A172 (cell line): ENCODE measurements at regions not wholly inside any gene's neighbourhood (a gene's known extent, or its start where the extent isn't known, plus 50 kb on each side); places are given as distances from the start of the nearest gene placed in this dataset.
A peak's percentile ranks its signal among the peaks of the same experiment; 100 is the strongest.
"Not testable (repeated sequence)": the region's sequence is repeated elsewhere in the genome, so short reads cannot be mapped to it uniquely, and the experiment has no call there.

ENCODE experiments used
- DNase-seq: peaks from one replicate; pipeline ENCODE4 v3.0.0-alpha.2; 2015; ENCODE audit warnings: low spot score

DNA sequence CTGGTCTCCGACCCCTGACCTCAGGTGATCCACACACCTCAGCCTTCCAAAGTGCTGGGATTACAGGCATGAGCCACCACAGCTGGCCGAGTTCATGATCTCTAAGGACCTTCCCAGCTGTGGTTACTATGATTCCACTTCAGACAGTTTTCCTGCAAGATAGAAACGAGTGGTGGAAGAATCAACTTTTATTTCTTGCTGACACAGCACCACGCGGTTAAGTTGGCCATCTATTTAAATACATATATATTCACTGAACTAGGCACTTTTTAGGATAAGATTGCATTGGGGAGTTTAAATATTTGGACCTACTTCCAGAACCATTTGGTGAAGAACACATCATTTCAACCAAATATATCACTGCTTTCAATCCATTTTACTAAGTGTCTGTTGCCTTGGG is 213.4 kb downstream of the TBX5 start:
- no peak for DNase-seq

DNA sequence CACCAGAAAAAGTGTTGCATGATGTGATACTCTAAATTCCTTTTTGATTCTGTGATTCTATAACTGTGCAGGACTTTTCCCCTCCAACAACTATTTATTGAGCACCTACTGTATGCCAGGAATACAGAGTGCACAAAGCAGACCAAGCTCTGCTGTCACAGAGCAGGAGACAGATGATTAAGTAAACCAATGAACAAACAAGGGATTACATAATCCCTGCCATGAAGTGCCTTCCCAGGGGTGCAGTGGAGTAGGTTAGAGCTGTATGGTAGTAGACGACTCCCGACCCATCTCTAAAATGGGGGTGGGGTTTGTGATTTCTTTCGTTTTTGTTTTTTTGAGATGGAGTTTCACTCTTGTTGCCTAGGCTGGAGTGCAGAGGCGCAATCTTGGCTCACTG is 213.9 kb downstream of the TBX5 start:
- no peak for DNase-seq

DNA sequence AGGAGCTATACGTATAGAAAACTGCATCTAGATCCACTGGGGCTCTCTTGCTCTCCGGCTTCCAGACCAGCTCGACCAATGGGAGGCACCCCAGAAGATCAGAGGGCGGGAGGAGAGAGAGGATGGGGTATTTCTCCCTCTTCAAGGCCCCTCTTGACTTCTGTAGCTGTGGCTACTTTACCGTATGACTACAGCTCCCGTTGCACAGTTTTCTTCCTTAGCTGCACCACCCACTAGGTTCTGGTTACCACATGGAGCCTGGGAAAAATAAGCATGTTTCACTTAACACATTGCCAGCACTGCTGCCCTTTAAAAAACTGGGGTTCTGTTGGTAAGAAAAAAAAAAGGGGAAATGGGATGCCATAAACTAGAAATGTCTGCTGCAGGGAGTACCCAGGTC is 214.4 kb downstream of the TBX5 start:
- no peak for DNase-seq

- DNase-seq: no peak
Measured at GRCh38 chr12:114190971-114191370, 215.0 kb downstream of the TBX5 start.

DNA sequence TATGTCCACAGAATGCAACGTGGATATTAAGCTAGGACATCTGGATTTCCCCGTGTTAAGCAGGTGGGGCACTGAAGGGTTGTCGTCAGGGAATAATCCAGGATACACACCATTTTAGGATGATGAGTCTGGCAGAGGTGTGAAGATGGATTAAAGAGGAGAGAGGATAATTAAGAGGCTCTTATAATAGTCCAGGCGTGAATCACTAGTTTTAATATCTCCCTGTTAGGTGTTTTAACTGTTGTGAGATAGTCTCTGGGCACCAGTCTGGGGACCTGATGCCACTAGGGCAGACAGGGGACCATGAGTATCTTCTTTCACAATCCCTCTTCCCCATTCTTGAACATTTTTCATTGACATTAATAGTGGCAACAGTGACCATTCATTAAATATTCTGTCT is 216.7 kb downstream of the TBX5 start:
- DNase-seq: no peak

GRCh38 chr12:114186241-114187002 is 219.5 kb downstream of the TBX5 start:
- no peak for DNase-seq

GRCh38 chr12:114185036-114185435 is 218.9 kb upstream of the RBM19 start:
- no peak for DNase-seq

DNA sequence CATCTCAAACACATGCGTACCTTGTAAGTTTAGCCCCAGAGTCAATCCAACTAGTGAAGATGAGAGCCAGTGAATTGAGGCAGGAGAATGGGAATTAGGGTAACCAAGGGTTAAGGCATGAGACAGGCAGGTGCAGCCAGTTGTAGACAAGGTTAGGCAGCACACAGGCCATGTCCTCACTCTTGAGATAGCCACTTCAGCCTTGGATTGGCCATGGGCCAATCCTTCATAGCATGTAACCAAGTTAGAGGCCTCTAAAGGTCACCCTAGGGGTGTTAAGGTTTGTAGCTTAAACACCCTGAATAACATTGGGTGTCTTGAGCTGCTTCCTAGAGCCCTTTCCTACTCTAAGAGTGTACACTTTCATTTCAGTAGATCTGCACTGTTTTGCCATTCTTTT is 208.2 kb upstream of the RBM19 start:
- DNase-seq: no peak

- DNase-seq: no peak
Measured at GRCh38 chr12:114172135-114172534, 206.0 kb upstream of the RBM19 start.

DNA sequence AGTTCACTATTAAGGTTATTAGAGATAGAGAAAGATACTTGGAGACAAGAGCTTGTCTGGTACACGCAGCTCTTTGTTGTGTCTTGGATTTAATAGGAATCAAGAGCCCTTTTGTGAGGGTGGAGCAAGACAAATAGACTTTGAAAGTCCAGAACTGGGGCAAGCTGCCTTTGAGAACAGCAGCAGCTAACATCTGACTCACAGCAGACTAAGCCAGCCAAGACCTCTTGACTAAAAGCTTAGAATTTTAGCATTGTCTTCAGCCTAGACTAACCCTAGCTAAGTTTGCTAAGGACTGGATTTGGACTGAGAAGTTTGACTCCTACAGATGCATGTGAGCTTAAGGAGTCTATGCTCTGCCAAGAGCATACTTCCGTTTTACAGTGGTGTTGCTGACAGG is 201.9 kb upstream of the RBM19 start:
- DNase-seq: no peak

DNA sequence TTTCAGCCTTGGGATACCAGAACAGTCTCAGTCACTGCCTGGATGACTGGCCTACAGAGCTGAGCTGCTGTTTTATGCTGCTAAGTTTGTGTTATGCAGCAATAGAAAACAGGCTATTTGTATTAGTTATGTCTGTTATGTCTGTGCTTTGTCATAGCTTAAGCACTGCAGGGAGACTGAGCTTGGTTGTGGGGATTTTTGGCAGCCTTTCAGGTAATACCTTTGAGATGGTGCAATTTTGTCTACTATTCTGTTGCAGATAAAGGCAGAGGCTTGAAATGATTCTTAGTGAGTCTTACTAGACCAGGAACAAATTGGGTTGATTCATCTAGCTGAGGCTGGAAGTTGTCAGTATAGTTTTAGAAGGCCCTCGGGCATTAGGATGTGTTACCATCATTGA is 201.3 kb upstream of the RBM19 start:
- no peak for DNase-seq

- DNase-seq: peak; percentile 1
Measured at GRCh38 chr12:114166362-114166761, 200.2 kb upstream of the RBM19 start.

DNA sequence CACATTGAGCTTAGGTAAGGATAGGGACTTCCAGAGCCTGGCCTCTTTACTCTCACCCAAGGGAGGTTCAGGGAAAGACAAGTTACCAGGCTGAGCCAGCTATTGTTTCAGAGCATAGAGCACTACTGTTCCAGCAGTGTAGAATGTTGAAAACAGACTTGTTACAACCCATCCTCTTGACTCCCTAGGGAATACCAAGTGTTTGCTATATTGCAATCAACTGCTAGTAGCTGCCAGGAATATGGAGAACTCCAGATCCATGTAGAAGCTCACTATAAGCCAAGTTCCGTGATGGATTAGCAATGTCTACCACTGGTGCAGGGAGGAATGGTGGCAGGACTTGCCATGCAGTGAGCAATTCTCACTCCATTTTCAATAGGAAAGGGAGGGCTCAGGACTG is 199.8 kb upstream of the RBM19 start:
- no peak for DNase-seq

DNA sequence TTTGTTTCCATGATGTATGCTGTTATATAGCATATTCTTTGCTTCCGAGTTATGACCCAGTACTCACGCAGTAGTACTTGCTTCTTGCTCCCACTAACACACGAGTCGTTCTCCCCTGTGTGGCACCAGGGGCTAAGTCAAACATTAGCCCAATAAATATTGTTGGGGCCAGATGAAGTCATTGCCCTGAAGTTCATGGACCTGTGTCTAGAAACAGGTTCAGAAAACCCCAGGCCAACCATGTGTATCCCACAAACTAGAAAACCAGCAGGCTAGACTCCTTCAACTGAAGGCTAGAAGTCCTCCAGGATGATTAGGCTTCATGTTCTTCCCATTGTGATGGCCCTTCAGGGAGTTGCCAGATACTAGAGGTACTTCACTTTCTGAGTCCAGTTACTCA is 198.2 kb upstream of the RBM19 start:
- DNase-seq: no peak

- DNase-seq: peak; percentile 87
Measured at GRCh38 chr12:114163771-114164170, 197.6 kb upstream of the RBM19 start.

DNA sequence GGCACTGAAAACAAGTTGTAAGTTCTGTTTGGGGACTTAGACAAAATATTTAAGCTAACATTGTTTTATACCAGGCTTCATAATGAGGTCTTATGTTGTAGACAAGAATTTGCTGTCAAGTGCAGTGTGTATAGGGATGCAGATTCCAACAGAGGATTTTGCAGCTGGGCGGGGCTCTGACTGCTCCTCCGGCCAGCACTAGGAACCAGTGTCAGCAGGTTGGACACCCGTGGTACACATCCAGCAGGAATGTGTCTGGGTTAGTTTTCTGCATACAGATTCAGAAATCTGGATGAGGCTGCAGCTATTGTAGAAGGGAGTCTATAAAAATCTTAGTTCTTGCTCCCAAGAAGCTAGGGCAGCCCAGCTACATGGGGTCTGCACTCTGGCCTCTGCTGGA is 194.3 kb upstream of the RBM19 start:
- DNase-seq: no peak

- DNase-seq: peak; percentile 32
Measured at GRCh38 chr12:114152890-114153289, 186.8 kb upstream of the RBM19 start.

DNA sequence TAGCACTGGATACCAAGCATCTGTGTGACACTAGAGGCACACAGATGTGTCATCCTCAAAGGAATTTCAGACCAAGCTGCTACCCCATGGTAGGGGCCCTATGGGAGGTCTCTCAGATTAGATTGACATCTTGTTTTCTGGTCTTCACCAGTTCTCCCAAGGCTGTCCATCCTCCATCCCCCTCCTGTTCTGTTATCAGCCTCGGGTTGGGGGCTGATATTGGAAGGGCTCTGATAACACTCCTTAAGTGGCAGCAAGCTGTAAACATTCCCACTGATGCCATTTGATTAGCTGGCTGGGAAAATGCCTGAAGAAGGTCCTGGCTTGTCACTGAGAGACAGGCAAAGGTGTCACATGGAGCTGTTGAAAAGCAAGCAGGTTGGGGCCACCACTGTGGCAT is 185.9 kb upstream of the RBM19 start:
- no peak for DNase-seq

DNA sequence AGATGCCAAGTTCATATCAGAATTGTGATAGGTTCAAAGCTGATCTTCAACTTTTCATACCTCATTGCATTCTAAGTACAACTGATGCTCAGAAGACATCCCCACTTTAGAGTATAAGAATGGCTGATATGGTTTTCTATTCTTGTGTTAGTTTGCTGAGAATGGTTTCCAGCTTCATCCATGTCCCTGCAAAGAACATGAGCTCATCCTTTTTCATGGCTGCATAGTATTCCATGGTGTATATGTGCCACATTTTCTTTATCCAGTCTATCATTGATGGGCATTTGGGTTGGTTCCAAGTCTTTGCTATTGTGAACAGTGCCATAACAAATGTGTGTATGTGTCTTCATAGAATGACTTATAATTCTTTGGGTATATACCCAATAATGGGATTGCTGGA is 184.5 kb upstream of the RBM19 start:
- DNase-seq: not testable (repeated sequence)

DNA sequence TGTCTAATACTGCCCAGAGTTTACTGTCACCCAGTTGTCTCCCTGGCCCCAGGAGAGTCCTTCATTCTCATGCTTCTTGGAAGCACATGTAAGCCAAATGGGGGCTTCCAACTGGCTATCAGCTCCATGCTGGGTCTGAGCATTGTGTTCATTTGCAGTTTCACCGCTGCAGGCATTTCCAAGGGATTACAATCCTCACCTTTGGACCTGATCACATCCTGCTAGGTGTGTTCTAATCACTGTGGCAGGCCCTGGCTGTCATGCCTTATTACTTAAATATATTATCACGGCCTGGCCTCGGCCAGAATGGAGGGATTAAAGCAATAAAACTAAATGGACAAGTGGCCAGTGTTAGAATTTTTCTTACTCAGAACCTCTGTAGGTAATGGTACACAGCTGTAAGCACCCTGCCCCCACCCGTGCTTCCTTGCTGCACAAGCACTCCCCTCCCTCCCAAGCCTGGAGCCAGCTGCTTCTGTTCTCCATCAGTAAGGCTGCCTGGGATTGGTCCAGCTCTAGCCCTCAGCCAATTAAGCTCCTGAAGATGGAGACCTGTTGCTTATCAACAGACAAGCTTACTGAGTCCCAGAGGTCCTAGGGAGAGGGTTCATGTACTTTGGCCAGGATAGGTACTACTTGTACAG is 175.9 kb upstream of the RBM19 start:
- no peak for DNase-seq

GRCh38 chr12:114140576-114140975 is 174.5 kb upstream of the RBM19 start:
- DNase-seq: no peak

- no peak for DNase-seq
Measured at GRCh38 chr12:114136631-114137030, 170.5 kb upstream of the RBM19 start.

GRCh38 chr12:114134922-114135321 is 168.8 kb upstream of the RBM19 start:
- DNase-seq: no peak

DNA sequence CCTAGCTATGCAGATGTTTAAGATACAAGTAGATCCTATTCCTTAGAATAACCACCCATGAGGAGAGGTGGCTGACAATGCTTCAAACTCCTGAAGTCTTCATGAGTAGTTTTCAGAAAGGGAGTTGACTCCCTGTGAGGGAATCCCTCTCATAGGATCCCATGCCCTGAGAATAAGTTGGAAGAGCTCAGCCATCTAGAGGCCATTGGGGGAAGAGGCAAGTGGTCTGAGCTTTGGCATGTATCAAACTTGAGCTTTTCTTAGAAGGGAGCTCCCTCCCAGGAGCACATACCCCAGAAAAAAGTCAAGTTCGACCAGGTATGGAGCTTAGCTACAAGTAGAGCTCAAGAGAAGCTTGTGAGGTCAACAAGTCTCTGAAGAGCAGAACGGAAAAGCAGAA is 165.7 kb upstream of the RBM19 start:
- no peak for DNase-seq
